Sigmoid colon (tissue), 6 donors: ENCODE measurements at regions not wholly inside any gene's neighbourhood (a gene's known extent, or its start where the extent isn't known, plus 50 kb on each side); places are given as distances from the start of the nearest gene placed in this dataset.

Source experiments
- DNase-seq: peaks from one replicate; pipeline ENCODE4 v3.0.0-alpha.2; 2019
- H3K27ac ChIP-seq, 4 donors: fragments of 200-600 bp; sonication (generic); one replicate each; pipeline ENCODE4 v1.5.1; 2016 to 2019; ENCODE audit warnings: mild to moderate bottlenecking in 1 of 4
- H3K27me3 ChIP-seq, 3 donors: fragments of 200-600 bp; sonication (generic); one replicate each; pipeline ENCODE4 v1.5.1; 2019; ENCODE audit warnings: mild to moderate bottlenecking in 1 of 3
- H3K36me3 ChIP-seq, 4 donors: fragments of 200-600 bp; sonication (generic); one replicate each; pipeline ENCODE4 v1.5.1; 2016 to 2019
- H3K4me1 ChIP-seq, 4 donors: fragments of 200-600 bp; sonication (generic); one replicate each; pipeline ENCODE4 v1.5.1; 2017 to 2019
- H3K4me3 ChIP-seq, 4 donors: fragments of 200-600 bp; sonication (generic); one replicate each; pipeline ENCODE4 v1.5.1; 2017 to 2019; ENCODE audit warnings: mild to moderate bottlenecking in 2 of 4, moderate library complexity in 1 of 4
- H3K9me3 ChIP-seq, 4 donors: fragments of 200-600 bp in 3 of 4; sonication (generic) in 3 of 4; one replicate each; pipeline versions ENCODE4 v1.5.1 to v1.6.1; 2013 to 2019
- EP300 ChIP-seq, 4 donors: sonication (generic); formaldehyde crosslinking; IDR thresholded peaks; one replicate each; pipeline ENCODE4 v1.6.1; 2017; ENCODE audit warnings: antibody characterized with exemption in 4 of 4
- POLR2A ChIP-seq, 2 donors: fragments of 450-650 bp; IDR thresholded peaks; one replicate each; pipeline ENCODE4 v1.6.1; 2016; ENCODE audit warnings: antibody characterized with exemption in 2 of 2, mild to moderate bottlenecking in 2 of 2, moderate library complexity in 2 of 2
- POLR2AphosphoS5 ChIP-seq, 4 donors: sonication (generic); formaldehyde crosslinking; IDR thresholded peaks; one replicate each; pipeline ENCODE4 v1.6.1; 2017; ENCODE audit warnings: antibody characterized with exemption in 4 of 4
- WGBS, 2 donors: extraction: QIAGEN DNeasy Blood & Tissue Kit; methylation state at CpG; one replicate each; pipeline ENCODE4 v1.1.7; 2013; 5-methylcytosine and 5-hydroxymethylcytosine counted together
- intact Hi-C: fragments of 100-400 bp; cut with DNase I; formaldehyde crosslinking; loops from one replicate; pipeline ENCODE4 v1.15.1; 2023
- TF ChIP-seq, protein P1 (sequence below), 4 experiments: fragments of 450-650 bp in 3 of 4; fragments of 200-600 bp in 1 of 4; IDR thresholded peaks; one replicate each; pipeline ENCODE4 v1.5.1; 2016 to 2019; ENCODE audit warnings: antibody characterized with exemption in 4 of 4, mild to moderate bottlenecking in 3 of 4, moderate library complexity in 2 of 4
- donor health status: healthy with polysubstance abuse.
- donor health status: healthy.

- no peak overlapping the region for H3K4me3 ChIP-seq
- H3K4me1 ChIP-seq, result no peaks in the 10 kb centered on the region
- no peaks in the 10 kb centered on the region for H3K27me3 ChIP-seq
- TF ChIP-seq POLR2AphosphoS5 (IDR thresholded peaks at IDR 0.05), result no peak
- TF ChIP-seq POLR2A (IDR thresholded peaks at IDR 0.05), result no peak
- TF ChIP-seq, protein P1, sequence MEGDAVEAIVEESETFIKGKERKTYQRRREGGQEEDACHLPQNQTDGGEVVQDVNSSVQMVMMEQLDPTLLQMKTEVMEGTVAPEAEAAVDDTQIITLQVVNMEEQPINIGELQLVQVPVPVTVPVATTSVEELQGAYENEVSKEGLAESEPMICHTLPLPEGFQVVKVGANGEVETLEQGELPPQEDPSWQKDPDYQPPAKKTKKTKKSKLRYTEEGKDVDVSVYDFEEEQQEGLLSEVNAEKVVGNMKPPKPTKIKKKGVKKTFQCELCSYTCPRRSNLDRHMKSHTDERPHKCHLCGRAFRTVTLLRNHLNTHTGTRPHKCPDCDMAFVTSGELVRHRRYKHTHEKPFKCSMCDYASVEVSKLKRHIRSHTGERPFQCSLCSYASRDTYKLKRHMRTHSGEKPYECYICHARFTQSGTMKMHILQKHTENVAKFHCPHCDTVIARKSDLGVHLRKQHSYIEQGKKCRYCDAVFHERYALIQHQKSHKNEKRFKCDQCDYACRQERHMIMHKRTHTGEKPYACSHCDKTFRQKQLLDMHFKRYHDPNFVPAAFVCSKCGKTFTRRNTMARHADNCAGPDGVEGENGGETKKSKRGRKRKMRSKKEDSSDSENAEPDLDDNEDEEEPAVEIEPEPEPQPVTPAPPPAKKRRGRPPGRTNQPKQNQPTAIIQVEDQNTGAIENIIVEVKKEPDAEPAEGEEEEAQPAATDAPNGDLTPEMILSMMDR (IDR thresholded peaks at IDR 0.05), result no peak
- TF ChIP-seq EP300 (IDR thresholded peaks at IDR 0.05), result no peak
- H3K27ac ChIP-seq, result no peak overlapping the region
- intact Hi-C loops, result no loop called here
- H3K9me3 ChIP-seq, result no peaks in the 10 kb centered on the region
- no peaks in the 10 kb centered on the region for H3K36me3 ChIP-seq
- no peak for DNase-seq
- 94% methylated on average over 1 of the region's 1 CpG for WGBS, 2 donors
Measured at GRCh38 chr12:40431169-40431568, 206.4 kb downstream of the LRRK2 start.

DNA sequence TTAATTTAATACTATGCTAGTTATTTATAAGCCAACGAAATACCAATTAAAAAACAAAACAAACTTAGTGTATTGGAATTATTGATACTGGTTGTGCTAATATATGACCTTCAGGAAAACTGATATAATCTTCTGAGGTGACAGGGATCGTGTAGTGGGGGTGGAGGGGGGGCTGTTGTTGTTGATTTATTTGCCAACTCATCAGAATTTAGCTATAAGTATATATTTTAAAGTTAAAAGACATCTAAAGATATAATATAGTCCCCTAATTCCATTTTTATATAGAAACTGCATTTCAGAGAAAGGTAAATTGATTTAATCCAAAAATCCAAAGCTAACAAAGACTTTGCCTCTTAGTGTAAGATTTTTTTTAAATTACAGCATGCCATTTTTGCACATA is 210.5 kb downstream of the LRRK2 start:
- intact Hi-C loops, result no loop called here
- Histone ChIP-seq H3K4me3 (no peak overlapping the region), H3K27ac (no peak overlapping the region), H3K36me3 (no peaks in the 10 kb centered on the region), H3K4me1 (no peaks in the 10 kb centered on the region), H3K27me3 (no peaks in the 10 kb centered on the region), H3K9me3 (no peaks in the 10 kb centered on the region)
- TF ChIP-seq POLR2A (IDR thresholded peaks at IDR 0.05) (no peak), POLR2AphosphoS5 (IDR thresholded peaks at IDR 0.05) (no peak), EP300 (IDR thresholded peaks at IDR 0.05) (no peak)
- TF ChIP-seq, protein P1 (IDR thresholded peaks at IDR 0.05), result no peak
- 63 to 68% methylated on average over 2 of the region's 2 CpGs for WGBS, 2 donors
- DNase-seq, result no peak

GRCh38 chr12:40435951-40436350 is 211.2 kb downstream of the LRRK2 start:
- no peaks in the 10 kb centered on the region for H3K4me1 ChIP-seq
- H3K27ac ChIP-seq, result no peak overlapping the region
- H3K36me3 ChIP-seq, result no peaks in the 10 kb centered on the region
- 95 to 96% methylated on average over 2 of the region's 2 CpGs for WGBS, 2 donors
- no peak for DNase-seq
- H3K9me3 ChIP-seq, result no peaks in the 10 kb centered on the region
- intact Hi-C loops, result no loop called here
- TF ChIP-seq POLR2AphosphoS5 (IDR thresholded peaks at IDR 0.05) (no peak), EP300 (IDR thresholded peaks at IDR 0.05) (no peak), POLR2A (IDR thresholded peaks at IDR 0.05) (no peak)
- TF ChIP-seq, protein P1 (IDR thresholded peaks at IDR 0.05), result no peak
- H3K4me3 ChIP-seq, result no peak overlapping the region
- no peaks in the 10 kb centered on the region for H3K27me3 ChIP-seq

- Histone ChIP-seq H3K9me3 (no peaks in the 10 kb centered on the region), H3K4me1 (no peaks in the 10 kb centered on the region), H3K4me3 (no peak overlapping the region), H3K27me3 (no peaks in the 10 kb centered on the region), H3K36me3 (no peaks in the 10 kb centered on the region), H3K27ac (no peak overlapping the region)
- 74 to 90% methylated on average over 3 of the region's 3 CpGs for WGBS, 2 donors
- TF ChIP-seq POLR2A (IDR thresholded peaks at IDR 0.05) (no peak), EP300 (IDR thresholded peaks at IDR 0.05) (no peak), POLR2AphosphoS5 (IDR thresholded peaks at IDR 0.05) (no peak)
- TF ChIP-seq, protein P1 (IDR thresholded peaks at IDR 0.05), result no peak
- intact Hi-C loops, result no loop called here
- DNase-seq, result no peak
Measured at GRCh38 chr12:40436564-40436963, 211.8 kb downstream of the LRRK2 start.

GRCh38 chr12:40439771-40440492 is 215.1 kb downstream of the LRRK2 start:
- Histone ChIP-seq H3K4me1 (no peaks in the 10 kb centered on the region), H3K27me3 (no peaks in the 10 kb centered on the region), H3K4me3 (no peak overlapping the region), H3K36me3 (no peaks in the 10 kb centered on the region), H3K9me3 (no peaks in the 10 kb centered on the region), H3K27ac (no peak overlapping the region)
- no peak for DNase-seq
- WGBS, 2 donors, result 64 to 76% methylated on average over 2 of the region's 2 CpGs
- TF ChIP-seq POLR2A (IDR thresholded peaks at IDR 0.05) (no peak), EP300 (IDR thresholded peaks at IDR 0.05) (no peak), POLR2AphosphoS5 (IDR thresholded peaks at IDR 0.05) (no peak)
- TF ChIP-seq, protein P1 (IDR thresholded peaks at IDR 0.05), result no peak
- intact Hi-C loops, result no loop called here
